ENCODE measurements at regions not wholly inside any gene's neighbourhood (a gene's known extent, or its start where the extent isn't known, plus 50 kb on each side); places are given as distances from the start of the nearest gene placed in this dataset.

GRCh38 chr17:54404259-54404658, 496.4 kb upstream of the TOM1L1 start:
- no peak for TF ChIP-seq CTCF (conservative IDR thresholded peaks at IDR 0.05; ENCODE audit: low read depth, low read length)
- TF ChIP-seq EZH2phosphoT487 (IDR thresholded peaks at IDR 0.05; ENCODE audit: borderline replicate concordance, low read length): no peak
- TF ChIP-seq EZH2 (IDR thresholded peaks at IDR 0.05; ENCODE audit: low read length, unreplicated experiment): no peak
